Skeletal muscle satellite cell (primary cell): ENCODE measurements at regions not wholly inside any gene's neighbourhood (a gene's known extent, or its start where the extent isn't known, plus 50 kb on each side); places are given as distances from the start of the nearest gene placed in this dataset.
"Not testable (repeated sequence)": the region's sequence is repeated elsewhere in the genome, so short reads cannot be mapped to it uniquely, and the experiment has no call there.

ENCODE experiments used
- H3K27me3 ChIP-seq: 2 replicates; pipeline ENCODE4 v1.7.0; 2013; ENCODE audit warnings: low read length; ENCODE audit not compliant: control insufficient read depth, insufficient read depth
- H3K36me3 ChIP-seq: 2 replicates; pipeline ENCODE4 v1.7.0; 2013; ENCODE audit warnings: mild to moderate bottlenecking, control low read depth, low read length; ENCODE audit not compliant: insufficient read depth
- H3K4me1 ChIP-seq: 2 replicates; pipeline ENCODE4 v1.7.0; 2013; ENCODE audit warnings: low read length; ENCODE audit not compliant: control insufficient read depth, insufficient read depth
- H3K4me2 ChIP-seq: 2 replicates; pipeline ENCODE4 v1.7.0; 2013; ENCODE audit warnings: mild to moderate bottlenecking, low read length
- H3K4me3 ChIP-seq: 2 replicates; pipeline ENCODE4 v1.7.0; 2013; ENCODE audit warnings: low read length
- H3K9ac ChIP-seq: 2 replicates; pipeline ENCODE4 v1.7.0; 2013; ENCODE audit warnings: mild to moderate bottlenecking, low read depth, low read length, moderate library complexity
- H3K9me3 ChIP-seq: replicated peaks from 2 replicates; pipeline ENCODE4 v1.7.0; 2013; ENCODE audit warnings: mild to moderate bottlenecking, control low read depth, low read length

GRCh38 chr6:14897831-14898230 lies 348.0 kb upstream of the JARID2 start:
- H3K27me3 ChIP-seq: no peaks in the 10 kb centered on the region
- no peak overlapping the region for H3K4me3 ChIP-seq
- no peaks in the 10 kb centered on the region for H3K4me1 ChIP-seq
- no peaks in the 10 kb centered on the region for H3K36me3 ChIP-seq
- H3K4me2 ChIP-seq: no peak overlapping the region
- no peaks in the 10 kb centered on the region for H3K9me3 ChIP-seq
- no peak overlapping the region for H3K9ac ChIP-seq

DNA sequence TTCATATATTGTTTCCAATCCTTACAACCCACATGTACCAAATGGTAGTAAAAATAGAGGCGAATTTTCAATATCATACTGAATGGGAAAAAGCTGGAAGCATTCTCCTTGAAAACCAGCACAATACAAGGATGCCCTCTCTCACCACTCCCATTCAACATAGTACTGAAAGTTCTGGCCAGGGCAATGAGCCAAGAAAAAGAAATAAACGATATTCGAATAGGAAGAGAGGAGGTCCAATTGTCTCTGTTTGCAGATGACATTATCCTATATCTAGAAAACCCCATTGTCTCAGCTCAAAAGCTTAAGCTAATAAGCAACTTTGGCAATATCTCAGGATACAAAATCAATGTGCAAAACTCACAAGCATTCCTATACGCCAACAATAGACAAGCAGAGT lies 346.4 kb upstream of the JARID2 start:
- not testable (repeated sequence) for H3K27me3 ChIP-seq, H3K9ac ChIP-seq, H3K4me1 ChIP-seq, H3K4me2 ChIP-seq, H3K4me3 ChIP-seq, H3K36me3 ChIP-seq, H3K9me3 ChIP-seq

GRCh38 chr6:14900919-14901318 lies 344.9 kb upstream of the JARID2 start:
- Histone ChIP-seq H3K4me1 (no peaks in the 10 kb centered on the region), H3K9me3 (no peaks in the 10 kb centered on the region), H3K27me3 (no peaks in the 10 kb centered on the region), H3K36me3 (no peaks in the 10 kb centered on the region), H3K4me3 (no peak overlapping the region), H3K9ac (no peak overlapping the region), H3K4me2 (no peak overlapping the region)

DNA sequence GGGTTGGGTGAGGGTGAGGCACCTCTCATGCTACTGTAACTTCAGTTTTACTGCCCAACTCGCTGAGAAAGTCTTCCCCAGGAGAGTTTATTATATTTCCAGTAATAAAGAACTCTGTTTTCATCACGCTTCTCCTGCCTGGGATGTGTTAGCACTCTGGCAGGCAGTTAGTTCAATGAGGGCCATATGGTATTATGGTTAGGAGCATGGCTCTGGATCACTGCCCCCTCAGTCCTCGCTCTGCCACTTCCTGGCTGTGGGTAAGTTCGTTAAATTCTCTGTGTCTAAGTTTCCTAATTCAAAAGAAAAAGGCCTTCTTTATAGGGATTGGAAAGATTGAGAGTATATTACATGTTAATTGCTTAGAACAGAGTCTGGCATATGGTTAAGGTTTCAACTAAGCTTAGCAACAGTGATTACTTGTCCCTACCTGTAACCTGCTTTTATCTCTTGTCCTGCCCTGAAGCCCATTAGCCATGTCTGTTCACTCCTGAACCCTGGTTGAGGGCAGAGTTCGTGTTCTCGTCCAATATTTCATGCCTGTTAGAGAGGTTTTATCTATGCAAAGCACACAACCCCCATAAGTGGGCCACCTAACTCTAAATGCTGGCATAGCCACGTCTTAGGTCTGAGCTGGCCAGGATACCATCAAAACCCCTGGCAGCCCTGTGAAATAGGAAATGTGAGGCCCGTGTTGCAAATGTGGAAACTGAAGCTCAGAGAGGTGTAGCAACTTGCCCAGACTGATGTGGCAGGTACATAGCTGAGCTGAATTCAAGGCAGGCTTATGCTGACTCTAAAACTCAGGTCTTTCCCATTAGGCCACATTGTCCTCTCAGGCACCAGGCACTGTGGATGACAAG lies 342.5 kb upstream of the JARID2 start:
- Histone ChIP-seq H3K4me2 (no peak overlapping the region), H3K9ac (no peak overlapping the region), H3K4me3 (no peak overlapping the region), H3K4me1 (no peaks in the 10 kb centered on the region), H3K36me3 (no peaks in the 10 kb centered on the region), H3K27me3 (no peaks in the 10 kb centered on the region), H3K9me3 (no peaks in the 10 kb centered on the region)

DNA sequence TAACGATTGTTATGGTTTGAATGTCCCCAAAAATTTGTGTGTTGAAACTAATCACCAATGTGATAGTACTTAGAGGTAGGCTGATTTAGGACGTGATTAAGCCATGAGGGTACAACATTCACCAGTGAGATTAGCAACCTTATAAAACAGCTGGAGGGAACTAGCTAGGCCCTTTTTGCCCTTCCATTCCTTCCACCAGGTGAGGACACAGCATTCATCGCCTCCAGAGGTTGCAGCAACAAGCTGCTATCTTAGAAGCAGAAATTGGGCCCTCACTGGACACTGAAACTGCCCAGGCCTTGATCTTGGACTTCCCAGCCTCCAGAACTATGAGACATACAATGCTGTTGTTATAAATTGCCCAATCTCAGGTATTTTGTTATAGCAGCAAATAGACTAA lies 340.7 kb upstream of the JARID2 start:
- no peaks in the 10 kb centered on the region for H3K27me3 ChIP-seq
- H3K36me3 ChIP-seq: no peaks in the 10 kb centered on the region
- no peaks in the 10 kb centered on the region for H3K9me3 ChIP-seq
- H3K9ac ChIP-seq: no peak overlapping the region
- no peak overlapping the region for H3K4me2 ChIP-seq
- no peaks in the 10 kb centered on the region for H3K4me1 ChIP-seq
- H3K4me3 ChIP-seq: no peak overlapping the region

DNA sequence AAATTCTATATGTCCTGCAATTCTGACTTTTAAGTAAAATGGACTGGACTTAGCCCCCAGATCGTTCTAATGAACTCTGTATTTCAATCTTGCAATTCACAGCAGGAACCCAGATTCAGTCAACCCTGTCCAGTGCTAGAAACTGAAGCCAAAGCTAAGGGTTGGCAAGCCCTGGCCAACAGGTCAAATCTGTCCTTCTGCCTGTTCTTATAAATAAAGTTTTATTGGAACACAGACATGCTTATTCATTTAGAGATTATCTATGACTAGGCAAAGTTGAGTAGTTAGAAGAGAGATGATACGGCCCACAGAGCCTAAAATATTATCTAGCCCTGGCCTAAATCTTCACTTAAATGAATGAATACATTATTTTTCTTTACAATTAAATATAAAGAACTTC lies 339.2 kb upstream of the JARID2 start:
- Histone ChIP-seq H3K36me3 (no peaks in the 10 kb centered on the region), H3K4me1 (peaks cover 9% of the 10 kb centered on the region), H3K9ac (no peak overlapping the region), H3K27me3 (no peaks in the 10 kb centered on the region), H3K4me3 (no peak overlapping the region), H3K4me2 (no peak overlapping the region), H3K9me3 (no peaks in the 10 kb centered on the region)

DNA sequence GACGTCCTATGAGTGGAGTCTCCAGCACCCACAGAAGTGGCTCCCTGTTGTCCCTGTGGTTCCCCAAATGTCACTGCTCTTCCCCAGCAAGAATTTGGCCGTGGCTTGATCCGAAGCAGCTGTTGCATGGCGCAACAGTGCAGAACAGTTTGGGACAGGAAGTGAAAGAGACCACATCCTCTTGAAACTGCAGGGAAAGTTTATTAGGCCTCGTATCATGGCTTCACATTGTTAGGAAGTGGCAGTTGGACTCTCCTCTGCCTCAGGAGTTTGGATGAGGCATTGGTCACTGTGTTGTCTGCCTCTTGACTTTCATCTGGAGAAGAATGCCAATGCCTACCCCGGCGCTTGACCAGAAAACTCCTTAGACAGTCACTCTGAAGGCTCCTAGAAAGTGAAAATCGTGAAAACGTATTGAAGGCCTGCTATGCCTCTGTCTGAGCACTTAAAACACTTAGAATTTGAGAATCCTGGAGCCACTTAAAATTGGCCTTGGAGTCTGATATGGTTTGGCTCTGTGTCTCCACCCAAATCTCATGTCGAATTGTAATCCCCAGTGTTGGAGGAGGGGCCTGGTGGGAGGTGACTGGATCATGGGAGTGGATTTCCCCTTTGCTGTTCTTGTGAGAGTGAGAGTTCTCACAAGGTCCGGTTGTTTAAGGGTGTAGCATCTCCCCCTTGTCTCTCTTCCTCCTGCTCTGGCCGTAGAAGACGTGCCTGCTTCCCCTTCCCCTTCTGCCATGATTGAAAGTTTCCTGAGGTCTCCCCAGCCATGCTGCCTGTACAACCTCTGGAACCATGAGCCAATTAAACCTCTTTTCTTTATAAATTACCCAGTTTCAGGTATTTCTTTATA lies 334.9 kb upstream of the JARID2 start:
- Histone ChIP-seq H3K9ac (no peak overlapping the region), H3K9me3 (no peaks in the 10 kb centered on the region), H3K36me3 (no peaks in the 10 kb centered on the region), H3K4me1 (peaks cover 9% of the 10 kb centered on the region), H3K4me2 (peak overlapping the region; percentile 34), H3K4me3 (no peak overlapping the region), H3K27me3 (no peaks in the 10 kb centered on the region)

- H3K4me3 ChIP-seq: no peak overlapping the region
- H3K4me1 ChIP-seq: peaks cover 9% of the 10 kb centered on the region
- H3K36me3 ChIP-seq: no peaks in the 10 kb centered on the region
- H3K4me2 ChIP-seq: no peak overlapping the region
- no peaks in the 10 kb centered on the region for H3K9me3 ChIP-seq
- H3K9ac ChIP-seq: no peak overlapping the region
- no peaks in the 10 kb centered on the region for H3K27me3 ChIP-seq
Observed at GRCh38 chr6:14912226-14912625, 333.6 kb upstream of the JARID2 start.

GRCh38 chr6:14912706-14913105 lies 333.2 kb upstream of the JARID2 start:
- Histone ChIP-seq H3K9ac (no peak overlapping the region), H3K9me3 (no peaks in the 10 kb centered on the region), H3K4me1 (peaks cover 9% of the 10 kb centered on the region), H3K27me3 (no peaks in the 10 kb centered on the region), H3K4me3 (no peak overlapping the region), H3K36me3 (no peaks in the 10 kb centered on the region), H3K4me2 (no peak overlapping the region)

- no peak overlapping the region for H3K9ac ChIP-seq
- H3K4me1 ChIP-seq: peaks cover 9% of the 10 kb centered on the region
- H3K4me3 ChIP-seq: no peak overlapping the region
- H3K36me3 ChIP-seq: no peaks in the 10 kb centered on the region
- no peak overlapping the region for H3K4me2 ChIP-seq
- H3K9me3 ChIP-seq: no peaks in the 10 kb centered on the region
- H3K27me3 ChIP-seq: no peaks in the 10 kb centered on the region
Observed at GRCh38 chr6:14913931-14914330, 331.9 kb upstream of the JARID2 start.

DNA sequence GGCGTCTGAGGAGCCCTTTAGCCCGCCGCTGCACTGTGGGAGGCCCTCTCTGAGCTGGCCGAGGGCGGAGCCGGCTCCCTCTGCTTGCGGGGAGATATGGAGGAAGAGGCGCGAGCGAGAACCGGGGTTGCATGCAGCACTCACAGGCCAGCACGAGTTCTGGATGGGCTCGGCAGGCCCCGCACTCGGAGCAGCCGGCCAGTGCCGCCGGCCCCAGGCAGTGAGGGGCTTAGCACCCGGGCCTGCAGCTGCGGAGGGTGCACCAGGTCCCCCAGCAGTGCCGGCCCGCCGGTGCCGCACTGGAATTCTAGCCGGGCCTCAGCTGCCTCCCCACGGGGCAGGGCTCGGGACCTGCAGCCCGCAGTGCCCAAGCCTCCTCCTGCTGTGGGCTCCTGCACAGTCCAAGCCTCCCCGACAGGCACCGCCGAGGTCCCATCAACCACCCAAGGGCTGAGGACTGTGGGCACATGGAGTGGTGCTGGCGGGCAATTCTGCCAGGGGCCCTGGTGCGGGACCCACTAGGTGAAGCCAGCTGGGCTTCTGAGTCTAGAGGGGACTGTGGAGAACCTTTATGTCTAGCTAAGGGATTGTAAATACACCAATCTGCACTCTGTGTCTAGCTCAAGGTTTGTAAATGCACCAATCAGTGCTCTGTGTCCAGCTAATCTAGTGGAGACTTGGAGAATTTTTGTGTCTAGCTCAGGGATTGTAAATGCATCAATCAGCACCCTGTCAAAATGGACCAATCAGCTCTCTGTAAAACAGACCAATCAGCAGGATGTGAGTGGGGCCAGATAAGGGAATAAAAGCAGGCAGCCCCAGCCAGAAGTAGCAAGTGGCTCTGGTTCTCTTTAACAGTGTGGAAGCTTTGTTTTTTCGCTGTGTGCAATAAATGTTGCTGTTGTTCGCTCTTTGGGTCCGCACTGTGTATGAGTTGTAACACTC lies 329.7 kb upstream of the JARID2 start:
- Histone ChIP-seq H3K9me3 (no peaks in the 10 kb centered on the region), H3K9ac (no peak overlapping the region), H3K27me3 (no peaks in the 10 kb centered on the region), H3K4me1 (no peaks in the 10 kb centered on the region), H3K4me3 (no peak overlapping the region), H3K4me2 (no peak overlapping the region), H3K36me3 (no peaks in the 10 kb centered on the region)
